NCI-H187 treated with DMSO at 0.1 percent for 48 hours (cell line): ENCODE measurements at regions not wholly inside any gene's neighbourhood (a gene's known extent, or its start where the extent isn't known, plus 50 kb on each side); places are given as distances from the start of the nearest gene placed in this dataset.

Experiments used
- DNase-seq: peaks from one replicate; lab custom pipeline; 2025; lab: John Stamatoyannopoulos, UW

GRCh38 chr10:4020631-4021030 is 235.6 kb upstream of the KLF6 start:
- DNase-seq: no peak

GRCh38 chr10:4018054-4018511 is 233.1 kb upstream of the KLF6 start:
- no peak for DNase-seq

GRCh38 chr10:4017336-4017735 is 232.3 kb upstream of the KLF6 start:
- DNase-seq: no peak

GRCh38 chr10:4016214-4016740 is 231.3 kb upstream of the KLF6 start:
- DNase-seq: no peak

GRCh38 chr10:4013651-4014121 is 228.7 kb upstream of the KLF6 start:
- no peak for DNase-seq

- no peak for DNase-seq
Observed at GRCh38 chr10:4012848-4013247, 227.8 kb upstream of the KLF6 start.

- DNase-seq: no peak
Observed at GRCh38 chr10:4011136-4011812, 226.3 kb upstream of the KLF6 start.

GRCh38 chr10:4008676-4009382 is 223.8 kb upstream of the KLF6 start:
- DNase-seq: no peak

- DNase-seq: no peak
Observed at GRCh38 chr10:4007771-4008170, 222.8 kb upstream of the KLF6 start.

GRCh38 chr10:4006858-4007257 is 221.8 kb upstream of the KLF6 start:
- DNase-seq: no peak

- DNase-seq: no peak
Observed at GRCh38 chr10:4006051-4006450, 221.0 kb upstream of the KLF6 start.

- no peak for DNase-seq
Observed at GRCh38 chr10:4004990-4005389, 220.0 kb upstream of the KLF6 start.

- no peak for DNase-seq
Observed at GRCh38 chr10:4004144-4004543, 219.1 kb upstream of the KLF6 start.

- no peak for DNase-seq
Observed at GRCh38 chr10:4003348-4003973, 218.5 kb upstream of the KLF6 start.

GRCh38 chr10:4001811-4002210 is 216.8 kb upstream of the KLF6 start:
- no peak for DNase-seq

- no peak for DNase-seq
Observed at GRCh38 chr10:3999642-4000041, 214.6 kb upstream of the KLF6 start.

GRCh38 chr10:3996697-3997096 is 211.7 kb upstream of the KLF6 start:
- DNase-seq: no peak

GRCh38 chr10:3995302-3996210 is 210.5 kb upstream of the KLF6 start:
- no peak for DNase-seq

- no peak for DNase-seq
Observed at GRCh38 chr10:3992382-3993178, 207.6 kb upstream of the KLF6 start.

- no peak for DNase-seq
Observed at GRCh38 chr10:3990307-3990706, 205.3 kb upstream of the KLF6 start.
